ENCODE measurements at regions not wholly inside any gene's neighbourhood (a gene's known extent, or its start where the extent isn't known, plus 50 kb on each side); places are given as distances from the start of the nearest gene placed in this dataset.

- Histone ChIP-seq H3K27ac (no peak overlapping the region), H3K9me3 (no peaks in the 10 kb centered on the region), H3K27me3 (no peaks in the 10 kb centered on the region), H3K36me3 (replicated peaks in 1 of 2; ENCODE audit: insufficient read depth in 1 of 2, low read depth in 2 of 2) (no peaks in the 10 kb centered on the region), H3K4me1 (peaks cover 20% of the 10 kb centered on the region), H3K4me3 (no peak overlapping the region)
- no peak for DNase-seq
- TF ChIP-seq POLR2A (IDR thresholded peaks at IDR 0.05), result no peak
- intact Hi-C loops (cut with DNase I), result no loop called here
- no peak for ATAC-seq
- WGBS, 2 donors, result 85 to 88% methylated on average over 4 of the region's 4 CpGs
Observed at GRCh38 chr13:105990256-105990958, 545.1 kb downstream of the EFNB2 start.

GRCh38 chr13:105984646-105985045 is 550.8 kb downstream of the EFNB2 start:
- DNase-seq, result no peak
- Histone ChIP-seq H3K4me1 (peaks cover 32% of the 10 kb centered on the region), H3K27ac (peak overlapping the region; percentile 25 to 74 (median 69)), H3K4me3 (no peak overlapping the region), H3K27me3 (no peaks in the 10 kb centered on the region), H3K9me3 (no peaks in the 10 kb centered on the region), H3K36me3 (replicated peaks in 1 of 2; ENCODE audit: insufficient read depth in 1 of 2, low read depth in 2 of 2) (no peaks in the 10 kb centered on the region)
- ATAC-seq, result no peak
- 59 to 75% methylated on average over 11 of the region's 11 CpGs for WGBS, 2 donors
- TF ChIP-seq CTCF (IDR thresholded peaks at IDR 0.05) (no peak), POLR2A (IDR thresholded peaks at IDR 0.05) (no peak)
- intact Hi-C loops (cut with DNase I), result no loop called here

GRCh38 chr13:105984236-105984635 is 551.2 kb downstream of the EFNB2 start:
- intact Hi-C loops (cut with DNase I), result no loop called here
- DNase-seq (no peak), ATAC-seq (peak; percentile 95)
- TF ChIP-seq POLR2A (IDR thresholded peaks at IDR 0.05), result no peak
- no peak for TF ChIP-seq CTCF (IDR thresholded peaks at IDR 0.05)
- WGBS, 2 donors, result 28 to 50% methylated on average over 3 of the region's 3 CpGs
- Histone ChIP-seq H3K4me3 (no peak overlapping the region), H3K4me1 (peaks cover 35% of the 10 kb centered on the region), H3K27ac (peak overlapping the region; percentile 29 to 74 (median 69)), H3K27me3 (no peaks in the 10 kb centered on the region), H3K36me3 (replicated peaks in 1 of 2; ENCODE audit: insufficient read depth in 1 of 2, low read depth in 2 of 2) (no peaks in the 10 kb centered on the region), H3K9me3 (no peaks in the 10 kb centered on the region)

GRCh38 chr13:105982219-105982930 is 553.1 kb downstream of the EFNB2 start:
- peaks cover 38% of the 10 kb centered on the region for H3K4me1 ChIP-seq
- TF ChIP-seq POLR2A (IDR thresholded peaks at IDR 0.05) (no peak), CTCF (IDR thresholded peaks at IDR 0.05) (no peak)
- no peaks in the 10 kb centered on the region for H3K36me3 ChIP-seq (replicated peaks in 1 of 2; ENCODE audit: insufficient read depth in 1 of 2, low read depth in 2 of 2)
- H3K27me3 ChIP-seq, result no peaks in the 10 kb centered on the region
- H3K4me3 ChIP-seq, result no peak overlapping the region
- no peak for DNase-seq
- H3K9me3 ChIP-seq, result no peaks in the 10 kb centered on the region
- intact Hi-C loops (cut with DNase I), result no loop called here
- peak overlapping the region in 1 of 4 donors; percentile 74 for H3K27ac ChIP-seq
- ATAC-seq, result no peak
- 74 to 91% methylated on average over 11 of the region's 11 CpGs for WGBS, 2 donors

- Histone ChIP-seq H3K4me3 (no peak overlapping the region), H3K9me3 (no peaks in the 10 kb centered on the region), H3K27ac (peak overlapping the region in 3 of 4 donors; percentile 39 to 50 (median 43)), H3K4me1 (peaks cover 25% of the 10 kb centered on the region), H3K36me3 (replicated peaks in 1 of 2; ENCODE audit: insufficient read depth in 1 of 2, low read depth in 2 of 2) (no peaks in the 10 kb centered on the region), H3K27me3 (no peaks in the 10 kb centered on the region)
- peak; percentile 35 to 63 (median 46) for DNase-seq
- TF ChIP-seq CTCF (IDR thresholded peaks at IDR 0.05), result peak in 3 of 7 experiments; percentile 16 to 27 (median 27)
- no peak for TF ChIP-seq POLR2A (IDR thresholded peaks at IDR 0.05)
- intact Hi-C loops (cut with DNase I), result no loop called here
- 29 to 36% methylated on average over 12 of the region's 12 CpGs for WGBS, 2 donors
- peak; percentile 67 for ATAC-seq
Observed at GRCh38 chr13:105979131-105980011, 556.1 kb downstream of the EFNB2 start.
